IMR-90 (cell line): ENCODE measurements at regions not wholly inside any gene's neighbourhood (a gene's known extent, or its start where the extent isn't known, plus 50 kb on each side); places are given as distances from the start of the nearest gene placed in this dataset.

Experiments
- ATAC-seq: fragments of 200-7000 bp; cut with Tn5 transposase; 2 replicates; pipeline ENCODE4 v1.9.1; 2020; ENCODE audit warnings: low read depth, mild to moderate bottlenecking, moderate library complexity
- BruUV-seq: library from RNA; stranded (reverse); fragments of 400-500 nt; replicated peaks from 2 replicates; lab custom pipeline; 2021; lab: Mats Ljungman, UMichigan
- CTCF ChIA-PET: fragments of 300-600 bp; formaldehyde crosslinking; extraction: SDS; loops from one replicate; lab custom pipeline; 2021; ENCODE audit warnings: antibody characterized with exemption; lab: Yijun Ruan, JAX
- POLR2A ChIA-PET: fragments of 300-600 bp; sonication (Branson Sonifier 250); formaldehyde crosslinking; loops from one replicate; lab custom pipeline; 2022; ENCODE audit warnings: antibody characterized with exemption; ENCODE audit not compliant: unreplicated experiment; lab: Charles Lee
- DNase-seq: peaks from one replicate; pipeline ENCODE4 v3.0.0; 2013
- H2AFZ ChIP-seq: replicated peaks from 2 replicates; pipeline ENCODE3; 2013; ENCODE audit warnings: low read length, mild to moderate bottlenecking; ENCODE audit not compliant: poor library complexity
- H2AK5ac ChIP-seq: 2 replicates; pipeline ENCODE4 v1.6.1; 2013; ENCODE audit warnings: low read depth, low read length, inconsistent platforms
- H2AK9ac ChIP-seq: replicated peaks from 2 replicates; pipeline ENCODE3; 2013; ENCODE audit warnings: mild to moderate bottlenecking, low read depth, low read length, moderate library complexity; ENCODE audit not compliant: poor library complexity
- H2BK120ac ChIP-seq: 2 replicates; pipeline ENCODE4 v1.6.1; 2013; ENCODE audit warnings: low read depth, low read length, inconsistent platforms
- H2BK15ac ChIP-seq: 3 replicates; pipeline ENCODE4 v1.6.1; 2013; ENCODE audit warnings: low read depth, low read length, inconsistent platforms
- H2BK20ac ChIP-seq: 2 replicates; pipeline ENCODE4 v1.6.1; 2013; ENCODE audit warnings: low read depth, mild to moderate bottlenecking, inconsistent platforms, low read length, moderate library complexity
- H2BK5ac ChIP-seq: 2 replicates; pipeline ENCODE4 v1.6.1; 2013; ENCODE audit warnings: mild to moderate bottlenecking, low read depth, low read length, inconsistent platforms; ENCODE audit not compliant: poor library complexity, severe bottlenecking
- H3K14ac ChIP-seq: replicated peaks from 2 replicates; pipeline ENCODE4 v1.6.1; 2013; ENCODE audit warnings: low read depth, low read length, inconsistent platforms
- H3K18ac ChIP-seq: 2 replicates; pipeline ENCODE4 v1.6.1; 2013; ENCODE audit warnings: low read depth, low read length, control low read depth
- H3K23ac ChIP-seq: 2 replicates; pipeline ENCODE4 v1.6.1; 2013; ENCODE audit warnings: low read depth, low read length, inconsistent platforms
- H3K27ac ChIP-seq: 2 replicates; pipeline ENCODE4 v1.5.1; 2013; ENCODE audit warnings: mild to moderate bottlenecking, control low read depth, low read length; ENCODE audit not compliant: insufficient read depth
- H3K27me3 ChIP-seq: 2 replicates; pipeline ENCODE4 v1.6.1; 2013; ENCODE audit warnings: low read length; ENCODE audit not compliant: control insufficient read depth, insufficient read depth
- H3K36me3 ChIP-seq: 2 replicates; pipeline ENCODE4 v1.6.1; 2013; ENCODE audit warnings: low read length, mixed read lengths; ENCODE audit not compliant: control insufficient read depth, insufficient read depth
- H3K4ac ChIP-seq: 2 replicates; pipeline ENCODE4 v1.6.1; 2013; ENCODE audit warnings: low read depth, low read length, inconsistent platforms
- H3K4me1 ChIP-seq: 2 replicates; pipeline ENCODE4 v1.6.1; 2013; ENCODE audit warnings: low read length, mixed read lengths; ENCODE audit not compliant: control insufficient read depth, insufficient read depth
- H3K4me2 ChIP-seq: 2 replicates; pipeline ENCODE4 v1.6.1; 2013; ENCODE audit warnings: low read depth, mild to moderate bottlenecking, control low read depth, low read length, moderate library complexity
- H3K4me3 ChIP-seq: 2 replicates; pipeline ENCODE4 v1.5.1; 2013; ENCODE audit warnings: low read depth, mild to moderate bottlenecking, control low read depth, low read length, moderate library complexity; ENCODE audit not compliant: insufficient read depth
- H3K56ac ChIP-seq: 2 replicates; pipeline ENCODE4 v1.6.1; 2013; ENCODE audit warnings: low read length, inconsistent platforms; ENCODE audit not compliant: insufficient read depth; ENCODE audit errors: extremely low read depth
- H3K79me1 ChIP-seq, 2 experiments: 2 replicates each; pipeline ENCODE4 v1.6.1; 2013; ENCODE audit warnings: low read length in 2 of 2, inconsistent platforms in 1 of 2, low read depth in 1 of 2
- H3K9ac ChIP-seq: 2 replicates; pipeline ENCODE4 v1.6.1; 2013; ENCODE audit warnings: low read depth, low read length, control low read depth
- H3K9me1 ChIP-seq: 2 replicates; pipeline ENCODE4 v1.6.1; 2013; ENCODE audit warnings: low read length, inconsistent platforms; ENCODE audit not compliant: insufficient read depth
- H3K9me3 ChIP-seq: 2 replicates; pipeline ENCODE4 v1.6.1; 2013; ENCODE audit warnings: low read length; ENCODE audit not compliant: control insufficient read depth, insufficient read depth
- H4K20me1 ChIP-seq: 2 replicates; pipeline ENCODE4 v1.6.1; 2013; ENCODE audit warnings: low read length, inconsistent platforms; ENCODE audit not compliant: insufficient read depth
- H4K5ac ChIP-seq: 2 replicates; pipeline ENCODE4 v1.6.1; 2013; ENCODE audit warnings: mild to moderate bottlenecking, low read depth, low read length, control low read depth
- H4K8ac ChIP-seq, 2 experiments: 2 replicates each; pipeline ENCODE4 v1.6.1; 2013; ENCODE audit warnings: low read depth in 2 of 2, low read length in 2 of 2, control low read depth in 1 of 2, inconsistent platforms in 1 of 2
- H4K91ac ChIP-seq: 2 replicates; pipeline ENCODE4 v1.6.1; 2013; ENCODE audit warnings: low read depth, low read length, inconsistent platforms; ENCODE audit not compliant: insufficient read depth
- BHLHE40 ChIP-seq: fragments of 150-350 bp; IDR thresholded peaks from 2 replicates; pipeline ENCODE4 v1.6.1; 2016; ENCODE audit warnings: mild to moderate bottlenecking, low read depth, low read length
- CEBPB ChIP-seq: IDR thresholded peaks from 2 replicates; pipeline ENCODE4 v1.6.1; 2012; ENCODE audit warnings: low read depth, low read length, improper control_type of control experiment
- CHD1 ChIP-seq: IDR thresholded peaks from 2 replicates; pipeline ENCODE4 v1.6.1; 2012; ENCODE audit warnings: low read depth, low read length, improper control_type of control experiment
- CTCF ChIP-seq: conservative IDR thresholded peaks from 2 replicates; pipeline ENCODE4 v1.5.1; 2012; ENCODE audit warnings: mild to moderate bottlenecking, low read depth, low read length, improper control_type of control experiment
- ELK1 ChIP-seq: fragments of 150-350 bp; IDR thresholded peaks from 2 replicates; pipeline ENCODE4 v1.6.1; 2016; ENCODE audit warnings: low read depth, mild to moderate bottlenecking, low read length, moderate library complexity, borderline replicate concordance
- FOS ChIP-seq: fragments of 150-350 bp; IDR thresholded peaks from 2 replicates; pipeline ENCODE4 v1.6.1; 2016; ENCODE audit warnings: low read depth, low read length
- MAFK ChIP-seq: IDR thresholded peaks from 2 replicates; pipeline ENCODE4 v1.6.1; 2012; ENCODE audit warnings: low read depth, low read length, improper control_type of control experiment
- MAZ ChIP-seq: IDR thresholded peaks from 2 replicates; pipeline ENCODE4 v1.6.1; 2012; ENCODE audit warnings: low read depth, mild to moderate bottlenecking, low read length, improper control_type of control experiment, moderate library complexity, borderline replicate concordance
- MXI1 ChIP-seq: IDR thresholded peaks from 2 replicates; pipeline ENCODE4 v1.6.1; 2012; ENCODE audit warnings: low read depth, mild to moderate bottlenecking, low read length, moderate library complexity, borderline replicate concordance
- NFE2L2 ChIP-seq: fragments of 150-350 bp; IDR thresholded peaks from 2 replicates; pipeline ENCODE4 v1.6.1; 2016; ENCODE audit warnings: low read depth, mild to moderate bottlenecking, low read length
- POLR2A ChIP-seq: IDR thresholded peaks from 2 replicates; pipeline ENCODE4 v1.6.1; 2012; ENCODE audit warnings: mild to moderate bottlenecking, low read depth, low read length
- RAD21 ChIP-seq: IDR thresholded peaks from 2 replicates; pipeline ENCODE4 v1.6.1; 2012; ENCODE audit warnings: low read length, improper control_type of control experiment
- RCOR1 ChIP-seq: IDR thresholded peaks from 2 replicates; pipeline ENCODE4 v1.6.1; 2012; ENCODE audit warnings: mild to moderate bottlenecking, low read length, improper control_type of control experiment; ENCODE audit not compliant: insufficient replicate concordance
- RFX5 ChIP-seq: IDR thresholded peaks from 2 replicates; pipeline ENCODE4 v1.8.0; 2012; ENCODE audit warnings: low read depth, mild to moderate bottlenecking, low read length, moderate library complexity
- SMC3 ChIP-seq: fragments of 150-350 bp; IDR thresholded peaks from 2 replicates; pipeline ENCODE4 v1.6.1; 2016; ENCODE audit warnings: low read depth, mild to moderate bottlenecking, antibody characterized with exemption, low read length, moderate library complexity
- USF2 ChIP-seq: fragments of 150-350 bp; IDR thresholded peaks from 2 replicates; pipeline ENCODE4 v1.6.1; 2017; ENCODE audit warnings: mild to moderate bottlenecking, antibody characterized with exemption, low read length, low read depth
- WGBS, 2 experiments: methylation state at CpG; one replicate each; pipeline versions ENCODE4 v1.1.5 to v1.1.7; 2013; ENCODE audit warnings: missing lambda C conversion rate in 2 of 2; ENCODE audit not compliant: insufficient read length in 1 of 2; ENCODE audit errors: extremely low coverage in 2 of 2; 5-methylcytosine and 5-hydroxymethylcytosine counted together
- dilution Hi-C: fragments of 300-500 bp; cut with HindIII; formaldehyde crosslinking; loops from one replicate; pipeline ENCODE4 v1.14.3; 2018; ENCODE audit warnings: low sequenced_read_pairs; ENCODE audit not compliant: unreplicated experiment
- in situ Hi-C: fragments of 300-500 bp; cut with MboI; formaldehyde crosslinking; loops from 3 replicates; pipeline ENCODE4 v1.14.3; 2019; ENCODE audit warnings: low sequenced_read_pairs, inconsistent platforms, mixed read lengths
- intact Hi-C: fragments of 100-400 bp; cut with micrococcal nuclease; formaldehyde crosslinking; loops from 2 replicates; pipeline ENCODE4 v1.10.0; 2022

GRCh38 chr1:219045246-219045645 is 128.4 kb upstream of the LYPLAL1 start:
- in situ Hi-C loops, result no loop called here
- Histone ChIP-seq H2AK5ac (no peak overlapping the region), H3K27ac (no peak overlapping the region), H2AK9ac (no peak overlapping the region), H3K4me3 (no peak overlapping the region), H2BK120ac (no peak overlapping the region), H3K23ac (no peak overlapping the region), H4K91ac (no peak overlapping the region), H2BK5ac (no peak overlapping the region), H3K4me1 (peaks cover 9% of the 10 kb centered on the region), H3K56ac (no peak overlapping the region), H3K27me3 (no peaks in the 10 kb centered on the region), H3K4me2 (no peak overlapping the region), H3K9me1 (peaks cover 4% of the 10 kb centered on the region; the same call in 1 of the 2 replicates), H4K8ac (no peak overlapping the region), H4K5ac (no peak overlapping the region), H3K14ac (no peak overlapping the region), H3K36me3 (no peaks in the 10 kb centered on the region), H3K79me1 (no peaks in the 10 kb centered on the region), H4K20me1 (no peaks in the 10 kb centered on the region), H3K4ac (no peak overlapping the region), H3K9ac (no peak overlapping the region), H2BK15ac (no peak overlapping the region; the same call in 2 of the 3 replicates), H3K18ac (no peak overlapping the region), H2AFZ (no peak overlapping the region), H3K9me3 (peaks cover 2% of the 10 kb centered on the region), H2BK20ac (no peak overlapping the region)
- TF ChIP-seq MXI1 (no peak), FOS (no peak), MAZ (no peak), MAFK (no peak), SMC3 (no peak), RFX5 (no peak), CHD1 (no peak), USF2 (no peak), RAD21 (no peak), ELK1 (no peak), BHLHE40 (no peak), RCOR1 (no peak), CTCF (no peak), CEBPB (no peak), POLR2A (no peak), NFE2L2 (no peak)
- CTCF ChIA-PET, result no interaction called here
- POLR2A ChIA-PET, result no interaction called here
- 100% methylated on average over 2 of the region's 3 CpGs; no CpG with 5 or more reads in 1 of the 2 experiments for WGBS, 2 experiments
- intact Hi-C loops, result no loop called here
- BruUV-seq, result no TSS peak
- dilution Hi-C loops, result no loop called here
- ATAC-seq, result no peak
- no peak for DNase-seq
